NCI-H2171 treated with DMSO at 0.1 percent for 48 hours (cell line): ENCODE measurements at regions not wholly inside any gene's neighbourhood (a gene's known extent, or its start where the extent isn't known, plus 50 kb on each side); places are given as distances from the start of the nearest gene placed in this dataset.
"Not testable (repeated sequence)": the region's sequence is repeated elsewhere in the genome, so short reads cannot be mapped to it uniquely, and the experiment has no call there.

Experiments
- DNase-seq: peaks from one replicate; lab custom pipeline; 2025; lab: John Stamatoyannopoulos, UW

DNA sequence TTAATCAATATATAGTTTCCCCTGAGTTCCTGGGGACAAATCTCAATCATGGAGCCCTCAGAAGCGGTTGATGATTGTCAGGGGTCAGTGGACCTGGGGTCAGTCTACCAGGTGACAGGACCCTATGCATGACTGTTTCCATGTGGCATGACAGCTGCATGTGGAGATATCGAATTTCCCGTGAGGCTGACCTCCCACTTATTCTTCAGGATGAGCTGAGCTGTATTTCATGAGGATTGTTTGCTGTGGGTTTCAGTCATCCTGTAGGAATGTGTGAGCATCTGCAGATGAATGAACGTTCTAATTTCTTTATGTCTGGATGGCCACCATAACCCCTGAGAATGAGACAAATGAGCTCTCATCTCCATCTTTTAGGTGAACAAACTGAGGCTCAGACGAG lies 93.0 kb upstream of the HES1 start:
- DNase-seq = no peak

DNA sequence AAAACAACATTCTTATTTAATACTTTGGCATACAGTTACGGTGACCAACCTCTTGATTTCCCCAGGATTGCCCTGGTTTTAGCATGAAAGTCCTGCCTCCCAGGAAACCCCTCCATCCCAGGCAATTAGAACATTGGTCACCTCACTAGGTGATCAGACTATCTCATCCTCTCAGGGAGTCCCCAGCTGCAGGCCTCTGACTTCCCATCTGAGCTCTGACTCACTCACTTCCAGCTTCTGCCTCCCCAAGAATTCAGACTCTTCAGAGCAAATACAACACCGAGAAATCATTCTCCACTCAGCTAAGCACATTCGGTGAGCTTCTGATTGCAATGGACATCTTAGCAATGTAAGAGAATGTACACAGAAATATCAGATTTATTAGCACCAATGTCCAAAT lies 92.4 kb upstream of the HES1 start:
- no peak for DNase-seq

DNA sequence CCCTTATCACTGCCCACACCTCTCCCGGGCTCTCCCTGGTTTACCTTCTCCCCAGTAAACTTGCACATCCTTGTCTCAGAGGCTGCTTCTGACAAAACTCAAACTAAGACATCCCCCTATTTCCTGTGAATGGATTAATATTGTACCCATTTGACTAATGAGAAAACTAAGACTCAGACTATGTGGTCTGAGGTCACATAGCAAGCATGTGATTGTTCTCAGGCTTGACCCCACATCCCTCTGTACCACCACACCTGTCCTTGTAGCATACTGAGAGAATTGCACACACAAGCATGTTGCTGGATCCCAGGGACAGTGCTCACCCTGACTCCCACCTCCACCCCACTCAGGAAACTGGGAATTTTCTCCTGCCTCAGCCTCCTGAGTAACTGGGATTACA lies 90.7 kb upstream of the HES1 start:
- no peak for DNase-seq

DNA sequence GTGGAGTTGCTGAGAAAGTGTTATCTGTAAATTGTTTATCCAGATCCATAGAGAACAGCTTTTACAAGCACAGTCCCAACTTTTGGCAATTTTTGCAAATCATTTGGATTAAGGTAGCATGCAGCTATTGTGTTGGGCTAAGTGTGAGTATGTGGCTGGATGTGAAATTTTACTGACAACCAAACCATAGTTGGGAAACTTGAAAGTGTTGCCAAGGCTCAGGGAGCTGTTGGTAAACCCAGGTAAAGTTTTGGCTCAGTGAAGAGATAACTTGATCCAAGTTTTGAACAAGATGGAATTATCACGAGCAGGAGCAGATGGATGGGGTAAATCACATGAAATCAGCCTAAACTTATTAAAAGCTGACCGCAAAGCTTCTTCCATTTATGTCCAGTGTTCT lies 90.0 kb upstream of the HES1 start:
- DNase-seq = no peak

DNA sequence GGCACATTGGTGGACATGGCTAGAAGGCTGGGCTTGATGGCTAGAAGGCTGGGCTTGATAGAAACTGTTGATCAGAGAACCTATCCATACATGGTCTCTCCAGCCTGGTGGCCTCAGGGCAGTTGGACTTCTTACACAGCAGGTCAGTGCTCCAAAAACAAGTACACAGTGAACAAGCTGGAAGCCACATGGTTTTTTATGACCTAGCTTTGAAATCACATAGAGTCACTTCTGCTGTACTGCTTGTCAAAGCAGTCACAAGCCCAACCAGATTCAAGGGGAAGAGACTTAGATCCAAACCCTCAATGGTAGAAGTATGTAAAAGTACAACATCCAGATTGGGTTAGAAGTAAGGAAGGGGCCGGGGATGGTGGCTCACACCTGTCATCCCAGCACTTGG lies 89.4 kb upstream of the HES1 start:
- DNase-seq = no peak

DNA sequence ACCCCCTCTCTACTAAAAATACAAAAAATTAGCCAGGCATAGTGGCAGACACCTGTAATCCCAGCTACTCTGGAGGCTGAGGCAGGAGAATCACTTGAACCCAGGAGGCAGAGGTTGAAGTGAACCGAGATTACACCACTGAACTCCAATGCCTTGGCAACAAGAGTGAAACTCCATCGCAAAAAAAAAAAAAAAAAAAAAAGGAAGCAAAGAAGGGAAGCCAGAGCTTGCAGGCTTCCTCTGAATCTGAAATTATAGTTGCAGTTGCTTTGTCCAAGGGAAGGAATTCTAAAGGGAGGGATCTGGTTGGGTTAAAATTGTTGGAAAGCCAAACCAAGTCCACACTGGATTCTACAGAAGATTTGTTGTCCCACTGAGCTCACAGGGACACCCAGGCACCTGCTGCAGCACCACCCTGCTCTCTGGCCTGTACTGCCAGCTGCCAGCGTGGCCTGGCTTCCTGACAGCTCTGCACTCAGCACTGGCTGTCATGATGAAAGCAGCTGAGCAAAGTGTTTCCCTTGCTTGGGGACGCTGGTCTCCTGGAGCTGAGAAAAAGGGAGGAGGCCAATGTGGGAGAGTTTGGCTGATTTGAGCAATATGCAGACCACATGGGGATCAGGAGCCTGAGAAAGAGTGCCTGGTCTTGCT lies 88.8 kb upstream of the HES1 start:
- DNase-seq = peak; percentile 36

DNA sequence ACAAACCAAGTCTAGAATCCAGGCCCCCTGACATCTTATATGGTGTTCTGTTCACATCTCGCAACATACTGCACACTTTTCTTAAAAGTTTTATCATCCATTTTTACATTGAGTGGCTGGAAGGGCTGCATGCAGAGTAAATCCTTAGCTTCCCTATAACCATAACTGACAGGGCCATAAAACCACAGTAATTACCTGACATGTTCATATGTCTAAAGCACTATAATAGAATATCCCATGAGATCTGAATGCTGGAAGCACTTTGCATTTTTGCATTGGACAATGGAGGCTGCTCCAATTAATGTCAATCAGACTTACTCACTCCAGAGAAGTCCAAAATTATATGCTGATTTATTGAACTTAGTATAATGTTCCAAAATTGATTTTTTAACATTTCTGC lies 86.6 kb upstream of the HES1 start:
- DNase-seq = no peak

DNA sequence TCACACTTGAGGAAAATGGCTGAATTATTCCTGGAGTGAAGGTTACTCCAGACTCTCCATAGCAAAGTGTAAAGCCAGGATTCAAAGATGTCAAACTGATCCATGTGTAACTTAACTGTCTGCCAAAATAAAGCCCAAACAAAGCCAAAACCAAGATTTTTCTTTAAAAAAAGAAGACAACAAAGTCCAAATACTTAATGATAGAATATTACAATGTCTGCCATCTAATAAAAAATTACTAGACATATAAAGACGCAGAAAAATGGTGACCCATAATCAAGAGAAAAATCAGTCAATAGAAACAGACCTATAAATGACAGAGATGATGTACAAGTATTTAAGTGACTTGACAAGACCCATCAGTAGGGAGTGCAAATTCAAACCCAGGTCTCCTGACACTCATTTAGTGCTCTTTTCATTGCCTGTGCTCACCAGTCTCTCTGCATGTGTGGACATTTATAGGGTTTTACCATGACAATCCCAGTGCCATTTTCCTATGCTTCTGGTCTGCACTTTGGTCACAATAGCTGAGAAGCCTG lies 85.1 kb upstream of the HES1 start:
- no peak for DNase-seq

DNA sequence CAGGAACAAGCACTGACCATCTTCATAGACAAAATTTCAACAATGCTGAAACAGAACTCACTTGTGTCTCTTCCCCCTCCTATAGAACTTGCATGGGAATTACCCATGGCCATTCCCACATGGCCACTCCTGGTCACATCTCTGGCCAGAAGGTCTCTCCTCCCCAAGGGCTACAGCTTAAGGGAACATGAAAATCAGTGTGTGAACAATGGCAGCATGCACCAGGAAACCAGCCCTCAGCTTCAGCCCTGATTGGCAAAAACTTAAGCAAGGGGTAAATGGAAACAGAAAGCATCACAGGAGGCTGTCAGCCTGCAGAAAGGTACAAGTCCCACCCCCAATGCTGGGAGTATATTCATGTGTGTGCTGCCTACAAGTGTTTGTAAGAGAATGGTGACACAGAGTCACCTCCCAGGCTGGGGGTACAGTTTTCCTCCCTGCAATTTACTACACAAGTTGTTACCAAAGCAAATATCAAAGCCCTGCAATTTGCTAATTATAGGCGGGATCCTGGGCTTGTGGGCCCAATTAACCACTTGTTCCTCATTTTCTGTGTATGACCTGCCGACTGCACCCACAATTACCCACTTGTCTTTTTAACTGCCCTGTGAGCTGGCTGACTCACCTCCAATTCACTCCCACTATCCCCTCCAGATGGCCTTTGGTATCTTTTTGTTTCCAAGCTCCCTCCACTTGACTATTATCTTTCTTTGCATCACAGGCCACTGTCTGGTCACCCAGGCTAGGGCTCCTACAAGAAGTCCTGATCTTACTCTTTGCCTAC lies 84.4 kb upstream of the HES1 start:
- DNase-seq = no peak

DNA sequence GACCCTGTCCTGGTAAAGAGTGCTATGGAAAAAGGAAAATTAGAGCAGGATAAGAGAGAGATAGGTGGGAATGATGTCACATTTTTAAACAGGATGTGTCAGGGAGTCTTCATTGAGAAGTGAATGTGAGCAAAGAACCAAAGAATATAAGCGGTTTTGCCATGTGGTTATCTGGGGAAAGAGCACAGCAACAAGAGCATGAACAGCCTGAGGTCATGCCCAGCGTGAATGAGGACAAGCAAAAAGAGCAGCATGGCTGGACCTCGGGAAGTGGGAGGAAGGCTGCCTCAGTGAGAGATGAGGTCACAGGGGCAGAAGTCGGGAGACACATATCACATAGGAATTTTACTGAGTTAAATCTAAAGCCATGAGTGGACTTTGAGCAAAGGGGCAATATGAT lies 82.8 kb upstream of the HES1 start:
- no peak for DNase-seq

DNA sequence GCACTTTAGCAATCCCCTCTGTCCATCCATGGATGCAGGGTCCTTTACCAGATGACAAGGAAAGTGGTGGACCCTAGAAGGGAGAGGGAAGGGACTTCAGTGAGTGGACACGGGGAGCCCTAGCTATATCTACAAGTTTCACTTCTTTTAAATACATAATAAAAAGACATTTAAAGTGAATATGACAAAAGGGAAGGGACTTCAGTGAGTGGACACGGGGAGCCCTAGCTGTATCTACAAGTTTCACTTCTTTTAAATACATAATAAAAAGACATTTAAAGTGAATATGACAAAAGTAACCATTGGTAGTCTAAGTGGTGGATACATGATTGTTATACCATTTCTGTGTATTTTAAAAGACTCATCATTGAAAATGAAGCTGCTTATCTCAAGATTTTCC lies 81.9 kb upstream of the HES1 start:
- no peak for DNase-seq

DNA sequence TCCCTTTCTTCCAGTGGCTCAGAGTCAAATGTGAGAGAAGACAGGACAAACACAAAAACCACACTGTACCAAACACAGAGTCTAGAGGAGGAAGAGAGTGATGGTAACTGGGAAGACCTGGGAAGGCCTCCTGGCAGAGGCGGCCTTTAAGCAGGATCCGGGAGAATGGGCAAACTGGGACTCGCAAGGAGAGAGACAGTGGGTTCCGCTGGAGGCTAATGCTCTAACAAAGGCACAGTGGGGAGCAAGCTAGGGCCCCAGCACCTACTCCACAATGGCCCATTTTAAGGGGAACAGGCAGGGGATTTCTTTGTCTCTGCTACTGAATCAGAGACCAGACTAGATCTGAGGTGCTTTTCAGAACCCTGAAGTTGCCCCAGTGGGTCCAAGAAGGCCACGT lies 81.4 kb upstream of the HES1 start:
- DNase-seq = no peak

DNA sequence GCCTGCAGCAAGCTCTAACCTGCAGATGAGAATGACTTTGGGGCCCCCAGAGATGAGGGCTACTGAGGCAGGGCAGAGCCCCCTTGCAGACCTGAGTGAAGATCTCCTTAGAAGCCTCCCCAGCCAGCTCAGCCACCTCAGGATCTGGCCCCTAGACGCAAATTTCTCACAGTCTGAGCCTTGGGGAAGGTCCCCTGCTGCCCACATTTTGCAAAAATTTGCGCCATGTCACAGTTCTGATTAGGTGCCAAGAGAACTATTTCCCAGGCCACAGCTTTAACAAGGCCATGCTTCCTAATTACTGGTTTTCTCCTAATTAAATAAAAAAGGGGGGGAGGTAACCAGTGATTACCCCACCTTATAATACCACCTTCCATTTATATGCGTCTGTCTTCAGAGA lies 81.0 kb upstream of the HES1 start:
- no peak for DNase-seq

DNA sequence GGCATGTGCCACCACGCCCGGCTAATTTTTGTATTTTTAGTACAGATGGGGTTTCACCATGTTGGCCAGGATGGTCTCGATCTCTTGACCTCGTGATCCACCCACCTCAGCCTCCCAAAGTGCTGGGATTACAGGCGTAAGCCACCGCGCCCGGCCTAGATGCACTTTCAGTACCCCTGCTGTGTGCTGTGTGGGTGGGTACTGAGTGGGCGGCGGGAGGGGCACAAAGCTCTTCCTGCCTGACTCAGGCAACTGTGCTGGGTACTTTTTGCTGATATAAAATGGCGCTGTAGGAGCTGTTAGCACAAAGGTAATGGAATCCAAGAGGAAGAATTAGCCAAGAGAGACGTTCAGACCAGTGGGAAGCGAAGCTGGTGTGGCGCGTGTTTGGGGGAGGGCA lies 79.6 kb upstream of the HES1 start:
- DNase-seq = not testable (repeated sequence)

DNA sequence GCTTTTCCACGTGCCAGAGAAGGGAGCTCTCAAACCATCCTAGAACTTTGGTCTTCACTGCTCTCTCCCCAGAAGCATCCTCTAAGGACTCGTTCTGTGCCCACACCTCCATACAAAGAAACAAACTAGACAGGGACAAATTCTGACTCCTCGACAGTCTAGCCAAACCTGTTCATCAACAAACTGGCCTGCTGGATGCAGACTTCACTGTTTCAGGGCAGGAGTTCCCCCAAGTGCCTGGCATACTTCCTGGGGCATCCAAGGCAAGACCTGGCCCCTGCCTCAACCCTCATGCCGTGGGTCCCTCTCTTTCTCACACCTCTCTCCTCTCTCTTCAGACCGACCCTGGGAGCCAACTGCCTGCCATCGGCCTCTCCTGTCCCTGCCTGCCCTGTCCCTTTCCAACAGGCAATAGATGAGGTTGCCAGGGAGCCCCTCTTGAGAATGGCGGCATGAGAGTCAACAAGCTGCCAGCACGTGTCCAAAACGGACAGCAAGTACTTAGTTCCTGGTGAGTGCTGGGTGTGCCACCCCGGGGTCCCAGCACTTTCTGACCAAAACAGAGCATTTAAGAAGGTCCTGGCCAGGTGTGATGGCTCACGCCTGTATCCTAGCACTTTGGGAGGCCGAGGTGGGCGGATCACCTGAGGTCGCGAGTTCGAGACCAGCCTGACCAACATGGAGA lies 79.1 kb upstream of the HES1 start:
- no peak for DNase-seq

DNA sequence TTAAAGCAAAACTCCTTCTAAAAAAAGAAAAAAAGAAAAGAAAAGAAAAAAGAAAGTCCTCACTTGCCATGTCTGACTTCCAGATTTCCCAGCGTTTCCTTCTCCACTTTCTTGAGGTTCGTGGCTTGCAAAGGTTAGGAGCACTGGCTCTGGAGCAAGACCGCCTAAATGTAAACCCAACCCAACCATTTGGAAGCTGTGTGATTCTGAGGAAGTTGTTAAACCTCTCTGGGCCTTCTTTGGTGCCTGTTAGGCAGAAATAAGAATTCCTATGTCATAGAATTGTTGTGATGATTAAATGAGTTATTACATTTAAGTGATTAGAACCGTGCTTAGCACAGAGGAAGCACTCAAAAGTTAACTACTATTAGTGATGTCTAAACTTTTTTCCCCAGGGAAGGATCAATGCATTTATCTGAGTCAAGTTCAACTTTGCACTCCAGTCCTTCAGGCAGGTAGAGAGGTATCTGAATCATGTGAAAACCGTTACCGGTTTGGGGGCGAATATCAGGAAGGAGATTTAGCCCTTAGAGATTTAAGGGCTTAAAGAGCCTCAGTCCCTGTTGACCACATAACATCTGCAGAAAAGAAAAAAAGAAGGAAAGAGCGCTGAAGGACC lies 78.3 kb upstream of the HES1 start:
- no peak for DNase-seq

DNA sequence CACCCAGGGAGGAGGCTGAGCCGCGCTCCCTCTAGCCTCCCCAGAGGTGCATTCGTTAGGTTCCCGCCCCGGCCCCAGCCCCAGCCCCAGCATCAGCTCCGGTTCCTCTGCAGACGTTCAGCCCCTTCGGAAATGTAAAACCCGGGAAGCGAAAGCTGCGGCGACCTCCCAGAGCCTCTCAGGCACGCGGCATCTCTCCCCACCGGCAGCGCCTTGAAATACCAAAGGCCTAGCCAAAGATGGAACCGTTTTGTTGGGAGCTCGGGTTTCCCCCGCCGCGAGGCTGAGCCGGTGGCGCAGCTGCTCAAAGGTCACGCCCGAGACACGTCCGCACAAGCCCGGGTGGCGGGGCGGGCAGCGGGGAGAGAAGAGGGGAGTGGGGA lies 77.8 kb upstream of the HES1 start:
- DNase-seq = peak; percentile 91

DNA sequence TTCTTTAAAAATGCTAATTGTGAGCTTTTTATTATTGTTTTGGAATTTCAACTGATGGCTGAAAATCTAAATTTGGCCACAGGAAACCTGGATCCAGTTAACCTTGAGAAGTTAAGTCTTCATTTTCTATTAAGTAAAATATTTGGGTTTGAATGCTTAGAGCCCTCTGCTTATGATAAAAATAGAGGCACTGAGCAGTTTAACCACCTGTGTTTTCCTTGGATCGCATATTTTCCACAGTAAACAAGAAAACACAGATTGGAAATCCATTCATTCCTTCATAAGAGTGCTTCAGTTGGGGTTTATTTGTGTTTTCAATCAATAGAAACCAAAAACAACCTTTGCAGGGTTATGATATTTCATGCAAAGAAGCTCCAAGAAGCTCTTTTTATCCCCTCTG lies 77.2 kb upstream of the HES1 start:
- DNase-seq = peak; percentile 51

DNA sequence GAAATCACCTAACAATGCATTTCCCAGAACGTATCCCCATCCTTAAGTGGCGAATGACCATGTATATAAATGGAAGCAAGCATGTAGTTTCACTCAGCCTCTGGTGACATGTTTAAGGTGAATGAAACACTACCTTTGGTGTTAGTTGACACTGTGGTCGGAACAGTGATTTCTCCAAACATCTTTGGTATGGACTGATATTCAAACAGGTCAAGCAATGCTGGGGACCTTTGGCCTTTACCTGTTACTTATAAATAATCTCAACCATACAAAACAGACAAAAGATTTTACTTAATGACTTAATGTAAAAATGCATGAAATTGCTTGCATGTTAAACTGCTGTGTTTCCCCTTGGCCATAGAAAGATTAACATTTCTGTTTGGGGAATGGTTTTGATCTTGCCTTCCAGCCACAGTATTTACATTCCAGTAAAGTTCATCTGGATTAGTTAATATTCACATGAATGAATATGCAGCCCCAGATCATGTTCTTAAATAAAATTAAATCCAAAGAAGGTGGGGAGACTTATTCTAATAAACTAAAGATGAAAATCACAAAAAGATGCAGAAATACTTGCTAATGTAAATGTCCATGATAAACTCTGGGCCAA lies 74.4 kb upstream of the HES1 start:
- DNase-seq = no peak

DNA sequence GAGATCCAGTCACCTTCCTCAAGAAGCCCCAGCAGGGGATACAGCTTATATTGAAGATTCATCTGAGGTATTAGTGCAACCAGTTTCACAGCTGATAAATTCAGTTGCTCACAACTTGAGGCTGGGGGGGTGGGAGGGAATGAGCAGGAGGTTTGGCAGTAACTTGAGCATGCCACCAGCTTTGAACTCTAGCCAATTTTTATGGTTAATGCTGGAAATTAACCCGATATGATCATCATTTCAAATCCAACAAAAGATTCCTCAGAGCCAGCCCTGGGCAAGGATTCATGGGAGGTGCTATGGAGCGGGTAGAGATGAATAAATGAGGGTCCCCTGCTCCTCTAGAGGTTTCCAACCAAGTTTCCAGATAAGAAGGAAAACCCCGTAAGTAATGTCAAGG lies 73.1 kb upstream of the HES1 start:
- peak; percentile 81 for DNase-seq

DNA sequence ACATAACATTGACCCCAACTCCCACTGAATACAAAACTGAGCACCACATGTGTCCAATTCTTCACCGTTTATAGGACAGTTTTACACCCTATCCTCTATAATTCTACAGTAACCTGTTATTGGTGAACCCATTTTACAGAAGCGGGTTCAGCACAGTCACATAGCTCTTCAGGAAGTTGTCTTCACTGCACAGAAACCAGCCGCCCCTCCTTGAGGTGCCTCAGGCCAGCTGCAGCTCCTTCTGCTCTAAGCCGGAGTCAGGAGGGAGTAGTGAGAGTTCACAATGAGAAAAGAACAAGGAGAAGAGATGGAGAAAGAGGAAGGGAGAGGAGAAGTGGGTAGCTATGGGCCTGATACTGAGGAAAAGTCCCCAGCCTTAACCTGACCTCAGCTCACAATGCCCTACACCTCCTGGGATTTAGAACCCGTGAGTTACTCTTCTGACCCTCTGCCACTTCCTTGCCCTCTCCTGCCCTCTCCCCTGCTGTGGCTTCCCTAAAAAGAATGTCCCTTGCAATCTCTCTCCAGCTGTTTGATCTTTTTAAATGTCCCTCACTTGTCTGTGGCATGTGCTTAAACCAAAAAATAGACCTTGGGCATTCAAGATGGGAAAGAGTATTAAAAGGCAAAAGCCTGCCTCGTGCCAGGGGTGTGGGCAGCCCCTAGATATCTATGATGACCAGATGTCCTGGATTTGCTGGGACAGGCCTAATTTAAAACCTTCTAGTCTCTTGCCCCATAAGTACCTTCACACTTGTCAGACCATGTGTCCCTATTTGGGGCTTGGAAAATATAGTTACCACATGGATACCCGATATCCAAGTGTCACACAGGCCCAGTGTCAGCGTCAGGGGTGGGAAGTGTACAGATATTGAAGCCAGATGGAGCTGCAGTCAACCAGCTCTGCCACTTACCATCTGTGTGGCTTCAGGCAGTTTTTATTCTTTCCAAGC lies 71.3 kb upstream of the HES1 start:
- peak; percentile 77 for DNase-seq
